NB4 (cell line): ENCODE measurements at regions not wholly inside any gene's neighbourhood (a gene's known extent, or its start where the extent isn't known, plus 50 kb on each side); places are given as distances from the start of the nearest gene placed in this dataset.

ENCODE experiments used
- TF ChIP-seq, protein P1 (sequence below): IDR thresholded peaks from 2 replicates; pipeline ENCODE4 v1.6.1; 2011; ENCODE audit warnings: low read depth, low read length
- TF ChIP-seq, protein P2 (sequence below): IDR thresholded peaks from one replicate; pipeline ENCODE4 v1.5.1; 2012; ENCODE audit warnings: low read depth, low read length

DNA sequence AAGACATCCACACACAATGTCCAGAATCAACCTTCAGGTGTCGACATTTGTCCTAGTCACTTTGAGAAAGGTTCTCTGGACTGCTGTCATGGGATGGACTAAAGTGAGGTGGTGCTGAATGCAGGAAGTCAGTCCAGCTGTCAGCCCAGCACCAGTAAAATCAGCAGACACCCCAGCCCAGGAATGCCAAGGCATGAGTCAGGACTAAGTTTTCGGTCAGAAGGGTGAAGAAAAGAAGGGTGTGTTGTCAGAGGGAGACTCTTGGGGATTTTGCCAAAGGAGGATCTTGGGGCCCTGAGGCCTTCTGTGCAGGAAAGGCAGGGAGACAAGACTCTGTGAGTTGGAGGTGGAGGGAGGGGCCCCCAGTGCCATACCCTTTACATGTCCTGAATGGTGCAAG lies 69.0 kb upstream of the XPA start:
- TF ChIP-seq, protein P1, sequence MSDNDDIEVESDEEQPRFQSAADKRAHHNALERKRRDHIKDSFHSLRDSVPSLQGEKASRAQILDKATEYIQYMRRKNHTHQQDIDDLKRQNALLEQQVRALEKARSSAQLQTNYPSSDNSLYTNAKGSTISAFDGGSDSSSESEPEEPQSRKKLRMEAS, result no peak
- TF ChIP-seq, protein P2, sequence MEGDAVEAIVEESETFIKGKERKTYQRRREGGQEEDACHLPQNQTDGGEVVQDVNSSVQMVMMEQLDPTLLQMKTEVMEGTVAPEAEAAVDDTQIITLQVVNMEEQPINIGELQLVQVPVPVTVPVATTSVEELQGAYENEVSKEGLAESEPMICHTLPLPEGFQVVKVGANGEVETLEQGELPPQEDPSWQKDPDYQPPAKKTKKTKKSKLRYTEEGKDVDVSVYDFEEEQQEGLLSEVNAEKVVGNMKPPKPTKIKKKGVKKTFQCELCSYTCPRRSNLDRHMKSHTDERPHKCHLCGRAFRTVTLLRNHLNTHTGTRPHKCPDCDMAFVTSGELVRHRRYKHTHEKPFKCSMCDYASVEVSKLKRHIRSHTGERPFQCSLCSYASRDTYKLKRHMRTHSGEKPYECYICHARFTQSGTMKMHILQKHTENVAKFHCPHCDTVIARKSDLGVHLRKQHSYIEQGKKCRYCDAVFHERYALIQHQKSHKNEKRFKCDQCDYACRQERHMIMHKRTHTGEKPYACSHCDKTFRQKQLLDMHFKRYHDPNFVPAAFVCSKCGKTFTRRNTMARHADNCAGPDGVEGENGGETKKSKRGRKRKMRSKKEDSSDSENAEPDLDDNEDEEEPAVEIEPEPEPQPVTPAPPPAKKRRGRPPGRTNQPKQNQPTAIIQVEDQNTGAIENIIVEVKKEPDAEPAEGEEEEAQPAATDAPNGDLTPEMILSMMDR, result no peak
